Pons (tissue), 1 donor: ENCODE measurements at regions not wholly inside any gene's neighbourhood (a gene's known extent, or its start where the extent isn't known, plus 50 kb on each side); places are given as distances from the start of the nearest gene placed in this dataset.
"Not testable (repeated sequence)": the region's sequence is repeated elsewhere in the genome, so short reads cannot be mapped to it uniquely, and the experiment has no call there.

Experiments used
- DNase-seq: peaks from one replicate; pipeline ENCODE4 v3.0.0-alpha.2; 2016; ENCODE audit warnings: low spot score

GRCh38 chr15:26073430-26074333 lies 210.6 kb upstream of the ATP10A start:
- no peak for DNase-seq

GRCh38 chr15:26070095-26070532 lies 207.0 kb upstream of the ATP10A start:
- DNase-seq: no peak

DNA sequence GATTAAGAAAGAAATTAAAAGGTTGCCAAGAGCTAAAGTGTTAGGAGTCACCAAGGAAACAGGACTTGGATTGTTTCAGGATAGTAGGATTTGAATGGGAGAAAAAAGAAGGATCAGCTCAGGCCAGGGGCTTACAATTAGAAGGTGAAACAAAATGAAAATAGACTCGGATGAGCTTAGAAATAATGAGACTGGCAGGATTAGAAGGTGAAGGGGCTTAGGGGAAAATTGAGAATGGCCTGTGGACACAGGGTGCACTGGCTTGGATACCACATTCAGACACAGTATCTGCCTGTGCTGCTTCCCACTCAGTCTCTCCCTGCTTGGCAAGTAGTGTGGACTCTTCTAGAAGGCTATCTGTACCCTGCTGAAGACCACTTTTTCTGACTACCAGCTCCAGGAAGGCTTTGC lies 206.1 kb upstream of the ATP10A start:
- no peak for DNase-seq

GRCh38 chr15:26066896-26067295 lies 203.8 kb upstream of the ATP10A start:
- DNase-seq: no peak

DNA sequence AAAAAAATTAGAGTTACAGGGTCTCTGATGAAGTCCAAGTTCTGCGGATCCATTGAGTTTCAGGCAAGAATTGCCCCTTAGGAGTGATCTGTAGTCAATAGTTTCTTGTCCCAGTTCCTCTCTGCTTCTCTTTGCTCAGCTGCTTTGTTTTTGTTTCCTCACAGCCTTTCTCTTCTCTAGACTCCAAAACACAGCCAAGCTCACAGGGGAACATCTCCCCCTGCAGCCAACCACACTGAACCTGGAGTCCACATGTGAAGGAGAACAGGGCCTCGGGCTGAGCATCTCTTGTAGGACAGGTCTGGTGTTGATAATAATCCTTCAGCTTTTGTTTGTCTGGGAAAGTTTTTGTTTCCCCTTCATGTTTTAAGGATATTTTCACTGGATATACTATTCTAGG lies 202.6 kb upstream of the ATP10A start:
- DNase-seq: no peak

DNA sequence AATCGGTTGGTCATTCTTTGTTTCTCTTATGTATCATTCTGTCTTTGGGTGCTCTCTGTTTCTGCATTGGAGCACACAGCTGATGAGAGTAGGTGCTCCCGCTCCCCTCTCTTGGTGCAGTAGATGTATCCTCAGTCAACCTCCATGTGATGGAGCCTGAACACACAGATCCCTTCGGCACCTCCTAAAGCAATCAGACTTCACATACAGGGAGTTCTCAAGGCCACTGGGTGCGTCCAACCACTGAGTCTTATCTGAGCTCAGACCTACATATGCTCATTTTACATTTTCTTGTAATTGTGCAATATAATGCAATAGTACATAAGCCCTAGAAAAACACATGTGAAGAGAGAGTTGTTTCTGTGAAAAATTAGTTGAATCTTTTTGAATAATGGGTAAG lies 198.1 kb upstream of the ATP10A start:
- no peak for DNase-seq

DNA sequence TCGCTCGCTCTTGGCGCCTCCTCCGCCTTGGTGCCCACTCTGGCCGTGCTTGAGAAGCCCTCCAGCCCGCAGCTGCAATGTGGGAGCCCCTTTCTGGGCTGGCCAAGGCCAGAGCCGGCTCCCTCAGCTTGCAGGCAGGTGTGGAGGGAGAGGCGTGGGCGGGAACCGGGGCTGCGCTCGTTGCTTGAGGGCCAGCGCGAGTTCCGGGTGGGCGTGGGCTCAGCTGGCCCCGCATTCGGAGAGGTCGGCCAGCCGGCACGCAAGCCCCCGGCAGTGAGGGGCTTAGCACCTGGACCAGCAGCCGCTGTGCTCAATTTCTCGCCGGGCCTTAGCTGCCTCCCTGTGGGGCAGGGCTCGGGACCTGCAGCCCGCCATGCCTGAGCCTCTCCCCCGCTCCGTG lies 193.6 kb upstream of the ATP10A start:
- not testable (repeated sequence) for DNase-seq

- peak; percentile 10 for DNase-seq
These were observed 188.9 kb upstream of the ATP10A start for GRCh38 chr15:26051761-26052675.

- DNase-seq: no peak
These were observed 187.9 kb upstream of the ATP10A start for GRCh38 chr15:26050984-26051383.

GRCh38 chr15:26049900-26050657 lies 187.0 kb upstream of the ATP10A start:
- no peak for DNase-seq

- no peak for DNase-seq
These were observed 185.5 kb upstream of the ATP10A start for GRCh38 chr15:26048669-26049068.

DNA sequence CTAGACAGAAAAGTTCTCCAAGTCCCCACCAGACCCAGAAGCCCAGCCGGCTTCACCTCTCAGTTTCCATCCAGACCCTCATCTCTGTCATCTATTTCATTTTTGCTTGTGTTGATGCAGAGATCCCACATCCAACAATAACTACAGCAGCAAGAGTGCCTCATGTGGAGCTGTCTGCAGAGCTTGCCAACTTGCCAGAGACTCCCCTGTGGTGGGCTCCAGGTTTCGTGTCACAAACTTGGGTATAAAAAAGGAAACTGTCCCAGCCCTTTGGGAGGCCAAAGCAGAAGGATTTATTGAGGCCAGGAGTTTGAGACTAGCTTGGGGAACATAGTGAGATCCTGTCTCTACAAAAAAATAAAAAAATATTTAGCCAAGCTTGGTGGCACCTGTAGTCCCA lies 182.4 kb upstream of the ATP10A start:
- DNase-seq: no peak

DNA sequence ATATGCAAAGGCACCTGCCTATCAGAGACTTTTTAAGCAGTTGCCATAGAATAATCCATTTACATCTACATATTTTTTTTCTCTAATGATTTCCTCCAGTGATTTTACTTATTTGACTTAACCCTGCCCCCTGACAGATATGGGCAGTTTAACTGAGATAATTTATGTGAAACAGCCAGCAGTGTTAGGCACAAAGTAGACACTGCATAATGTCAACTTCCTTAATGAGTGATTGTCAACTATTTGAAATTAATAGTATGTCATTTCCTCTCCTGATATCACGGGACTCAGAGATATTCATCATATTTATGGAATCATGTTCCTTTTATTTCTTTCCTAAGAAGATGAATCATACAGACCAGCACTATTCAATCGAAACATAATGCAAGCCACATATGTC lies 179.9 kb upstream of the ATP10A start:
- no peak for DNase-seq

- no peak for DNase-seq
These were observed 175.6 kb upstream of the ATP10A start for GRCh38 chr15:26038693-26039092.

GRCh38 chr15:26037369-26037768 lies 174.2 kb upstream of the ATP10A start:
- no peak for DNase-seq

GRCh38 chr15:26033493-26033892 lies 170.4 kb upstream of the ATP10A start:
- DNase-seq: no peak

DNA sequence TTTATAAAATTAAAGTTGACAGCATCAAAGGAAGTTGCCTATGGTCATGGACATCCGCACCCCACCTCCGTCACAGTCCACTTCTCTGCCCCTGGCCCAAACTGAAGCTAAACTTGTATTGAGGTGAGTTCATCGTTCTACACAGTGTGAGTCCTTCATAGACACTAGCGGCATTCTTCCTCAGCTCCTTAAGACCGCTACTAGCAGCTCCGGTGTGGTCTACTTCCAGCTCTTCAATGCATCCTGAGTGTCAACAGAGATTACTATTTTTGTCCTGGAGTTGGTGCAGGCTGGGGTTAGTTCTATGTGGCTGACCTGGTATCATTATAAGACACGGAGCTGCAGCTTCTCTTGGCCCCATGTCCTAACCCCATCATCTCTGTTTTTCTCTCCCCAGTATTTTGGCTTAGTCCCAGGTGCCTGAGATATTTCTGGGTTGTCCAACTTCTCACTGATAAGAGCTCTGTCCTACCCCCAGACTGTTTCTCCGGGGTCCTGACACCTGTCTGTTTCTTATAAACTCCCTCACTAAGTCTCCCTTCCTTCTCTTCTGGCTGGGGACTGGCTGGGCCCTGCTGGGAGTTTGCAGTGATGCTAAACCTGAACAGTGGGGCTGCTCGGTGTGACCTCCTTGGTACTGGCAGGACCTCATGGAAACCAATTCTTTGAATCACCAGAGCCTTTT lies 169.2 kb upstream of the ATP10A start:
- no peak for DNase-seq

GRCh38 chr15:26029586-26029985 lies 166.5 kb upstream of the ATP10A start:
- not testable (repeated sequence) for DNase-seq

GRCh38 chr15:26029146-26029545 lies 166.0 kb upstream of the ATP10A start:
- no peak for DNase-seq

GRCh38 chr15:26028086-26028740 lies 165.1 kb upstream of the ATP10A start:
- no peak for DNase-seq

GRCh38 chr15:26026671-26027070 lies 163.5 kb upstream of the ATP10A start:
- not testable (repeated sequence) for DNase-seq
